ENCODE measurements at regions not wholly inside any gene's neighbourhood (a gene's known extent, or its start where the extent isn't known, plus 50 kb on each side); places are given as distances from the start of the nearest gene placed in this dataset.

GRCh38 chr11:114892381-114893197 is 214.3 kb downstream of the NXPE2 start:
- TF ChIP-seq EZH2 (IDR thresholded peaks at IDR 0.05; ENCODE audit: low read length, unreplicated experiment) = no peak
- TF ChIP-seq CTCF (conservative IDR thresholded peaks at IDR 0.05; ENCODE audit: low read depth, low read length) = peak; percentile 40; the same call in 1 of the 2 replicates

All from PC-3 (cell line).